ENCODE measurements at regions not wholly inside any gene's neighbourhood (a gene's known extent, or its start where the extent isn't known, plus 50 kb on each side); places are given as distances from the start of the nearest gene placed in this dataset.
"Not testable (repeated sequence)": the region's sequence is repeated elsewhere in the genome, so short reads cannot be mapped to it uniquely, and the experiment has no call there.

- Mint-ChIP-seq H3K4me1 (no peaks in the 10 kb centered on the region), H3K36me3 (no peaks in the 10 kb centered on the region), H3K4me3 (no peak overlapping the region), H3K9me3 (no peaks in the 10 kb centered on the region), H3K27ac (no peak overlapping the region), H3K27me3 (peaks cover 11% of the 10 kb centered on the region)
- CTCF ChIA-PET, result interaction anchor here (1.0 kb wide), 1 partner anchor 49 kb away, joined by 3 read pairs; no protein-coding TSS in a partner anchor
- no peak for DNase-seq
Observed at GRCh38 chr3:143901105-143901504, 52.8 kb upstream of the SLC9A9 start.

- no peaks in the 10 kb centered on the region for H3K36me3 Mint-ChIP-seq
- DNase-seq, result no peak
- CTCF ChIA-PET, result no interaction called here
- no peaks in the 10 kb centered on the region for H3K9me3 Mint-ChIP-seq
- H3K4me3 Mint-ChIP-seq, result no peak overlapping the region
- H3K27me3 Mint-ChIP-seq, result peaks cover 15% of the 10 kb centered on the region
- no peaks in the 10 kb centered on the region for H3K4me1 Mint-ChIP-seq
- H3K27ac Mint-ChIP-seq, result no peak overlapping the region
Observed at GRCh38 chr3:143902210-143902609, 53.9 kb upstream of the SLC9A9 start.

GRCh38 chr3:143910756-143911155 lies 60.9 kb upstream of the DIPK2A start:
- Mint-ChIP-seq H3K27ac (no peak overlapping the region), H3K27me3 (peaks cover 23% of the 10 kb centered on the region), H3K4me1 (no peaks in the 10 kb centered on the region), H3K36me3 (no peaks in the 10 kb centered on the region), H3K4me3 (no peak overlapping the region), H3K9me3 (no peaks in the 10 kb centered on the region)
- no peak for DNase-seq
- CTCF ChIA-PET, result interaction anchor here (1.3 kb wide), 1 partner anchor 42 kb away, joined by 3 read pairs; no protein-coding TSS in a partner anchor

- no peak for DNase-seq
- Mint-ChIP-seq H3K4me3 (no peak overlapping the region), H3K27me3 (peaks cover 15% of the 10 kb centered on the region), H3K4me1 (no peaks in the 10 kb centered on the region), H3K36me3 (no peaks in the 10 kb centered on the region), H3K27ac (no peak overlapping the region), H3K9me3 (no peaks in the 10 kb centered on the region)
- CTCF ChIA-PET, result no interaction called here
Observed at GRCh38 chr3:143914257-143914656, 57.4 kb upstream of the DIPK2A start.

GRCh38 chr3:143918848-143919247 lies 52.8 kb upstream of the DIPK2A start:
- H3K27ac Mint-ChIP-seq, result no peak overlapping the region
- H3K27me3 Mint-ChIP-seq, result no peaks in the 10 kb centered on the region
- no peaks in the 10 kb centered on the region for H3K36me3 Mint-ChIP-seq
- CTCF ChIA-PET, result no interaction called here
- no peak overlapping the region for H3K4me3 Mint-ChIP-seq
- H3K9me3 Mint-ChIP-seq, result no peaks in the 10 kb centered on the region
- DNase-seq, result no peak
- H3K4me1 Mint-ChIP-seq, result peaks cover 3% of the 10 kb centered on the region

- DNase-seq, H3K36me3 Mint-ChIP-seq, H3K27me3 Mint-ChIP-seq, H3K4me3 Mint-ChIP-seq, CTCF ChIA-PET, H3K9me3 Mint-ChIP-seq, H3K27ac Mint-ChIP-seq: not testable (repeated sequence)
- peaks cover 10% of the 10 kb centered on the region for H3K4me1 Mint-ChIP-seq
Observed at GRCh38 chr3:143921176-143921575, 50.4 kb upstream of the DIPK2A start.

Measured in activated naive CD4-positive, alpha-beta T cell treated with anti-CD3 and anti-CD28 coated beads, Interleukin-2, amount 10 ng/mL, durations not matched to agents 7 days and 5 days (primary cell).